HG03064 (cell line): ENCODE measurements at regions not wholly inside any gene's neighbourhood (a gene's known extent, or its start where the extent isn't known, plus 50 kb on each side); places are given as distances from the start of the nearest gene placed in this dataset.

Experiments
- ATAC-seq: cut with Tn5 transposase; IDR thresholded peaks from one replicate; pipeline ENCODE4 v1.9.1; 2021; ENCODE audit warnings: low read depth; ENCODE audit not compliant: unreplicated experiment

DNA sequence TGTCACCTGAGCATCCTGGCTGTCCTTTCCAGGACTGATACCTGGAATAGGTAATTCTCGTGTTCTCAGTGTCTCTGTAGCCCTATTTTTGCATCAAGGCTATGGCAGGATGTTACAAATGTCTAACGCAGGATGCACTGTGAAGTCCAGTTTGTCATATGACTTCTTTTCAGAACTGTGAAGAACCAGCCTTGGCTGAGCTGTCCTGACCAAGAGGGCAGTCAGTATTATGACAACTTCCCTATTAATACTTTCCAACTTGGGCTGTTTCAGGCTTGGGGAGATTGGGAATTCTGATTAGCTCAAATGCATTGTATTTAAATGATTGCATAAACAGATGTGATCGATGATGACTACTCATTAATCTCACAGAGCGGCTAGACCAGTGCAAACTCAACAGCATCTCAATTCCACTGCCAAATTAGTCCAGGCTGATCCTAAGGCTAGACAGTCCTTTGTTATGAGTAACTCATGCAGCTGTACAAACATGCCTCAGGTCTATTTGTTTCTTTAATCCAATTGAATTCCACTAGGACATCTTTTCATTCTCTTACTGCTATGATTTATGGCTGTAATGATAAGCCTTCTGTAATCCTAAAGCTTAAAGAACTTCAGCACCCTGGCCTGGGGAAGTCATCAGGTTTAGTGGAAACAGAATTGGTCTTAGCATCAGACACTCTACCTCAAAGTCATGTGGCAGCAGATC, 331.6 kb downstream of the KCNS3 start:
- no peak for ATAC-seq

DNA sequence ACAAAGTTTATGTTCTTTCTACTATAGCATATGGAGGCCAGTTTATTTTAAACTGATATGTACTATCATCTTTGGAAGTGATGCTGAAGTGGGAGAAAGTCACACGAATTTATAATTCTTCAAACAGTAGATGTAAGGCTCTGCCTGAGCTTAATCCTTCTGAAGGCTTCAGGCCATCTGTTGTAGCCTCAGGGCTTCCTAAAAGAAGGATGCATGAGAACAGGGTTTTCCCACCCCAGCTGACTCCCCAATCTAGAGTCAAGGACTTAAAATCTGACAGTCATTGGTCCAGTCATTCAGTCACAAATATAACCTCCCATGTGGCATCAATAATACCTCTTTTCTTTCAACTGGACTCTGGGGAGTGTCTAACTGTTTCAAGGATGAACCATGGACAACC, 330.5 kb downstream of the KCNS3 start:
- ATAC-seq, result no peak

GRCh38 chr2:18200771-18201170, 322.3 kb downstream of the KCNS3 start:
- ATAC-seq, result no peak

- ATAC-seq, result no peak
Measured at GRCh38 chr2:18198677-18199076, 320.2 kb downstream of the KCNS3 start.

DNA sequence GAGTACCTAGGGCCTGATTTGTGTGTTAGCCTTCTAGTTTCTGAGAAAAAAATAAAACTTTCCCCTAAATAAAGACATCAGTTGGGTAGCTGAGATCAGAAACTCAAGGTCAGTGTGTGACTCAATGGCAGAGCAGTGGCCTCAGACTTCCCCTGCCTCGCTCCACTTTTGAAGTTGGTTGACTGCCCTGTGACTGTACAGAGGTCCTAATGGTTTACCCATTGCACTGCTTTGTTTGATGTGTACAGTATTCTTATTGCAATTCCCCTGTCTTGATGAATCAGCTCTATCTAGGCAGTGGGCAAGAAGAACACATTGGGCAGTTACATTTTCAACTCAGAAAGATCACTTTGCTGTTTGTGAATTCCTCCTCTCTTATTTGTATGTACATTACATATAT, 315.7 kb downstream of the KCNS3 start:
- no peak for ATAC-seq

- no peak for ATAC-seq
Measured at GRCh38 chr2:18186816-18187613, 308.5 kb downstream of the KCNS3 start.

DNA sequence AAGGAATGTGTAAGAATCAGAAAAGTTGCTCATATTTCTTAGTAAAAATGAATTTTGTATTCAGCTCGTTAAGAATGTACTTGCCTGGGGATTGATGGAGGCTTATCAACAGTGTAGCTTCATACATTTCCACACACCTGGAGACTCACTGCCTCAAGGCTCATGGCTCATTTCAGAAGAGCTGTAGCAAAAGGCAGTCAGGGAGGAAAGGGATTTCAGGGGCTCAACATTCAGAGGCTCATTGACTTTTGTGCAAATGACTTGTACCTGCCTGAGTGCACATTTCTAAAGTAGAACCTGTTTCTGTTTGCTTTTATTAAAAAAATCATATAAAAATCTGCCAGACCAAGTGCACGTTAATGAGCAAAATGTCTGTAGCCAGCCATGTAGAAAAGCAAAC, 304.4 kb downstream of the KCNS3 start:
- ATAC-seq, result no peak

DNA sequence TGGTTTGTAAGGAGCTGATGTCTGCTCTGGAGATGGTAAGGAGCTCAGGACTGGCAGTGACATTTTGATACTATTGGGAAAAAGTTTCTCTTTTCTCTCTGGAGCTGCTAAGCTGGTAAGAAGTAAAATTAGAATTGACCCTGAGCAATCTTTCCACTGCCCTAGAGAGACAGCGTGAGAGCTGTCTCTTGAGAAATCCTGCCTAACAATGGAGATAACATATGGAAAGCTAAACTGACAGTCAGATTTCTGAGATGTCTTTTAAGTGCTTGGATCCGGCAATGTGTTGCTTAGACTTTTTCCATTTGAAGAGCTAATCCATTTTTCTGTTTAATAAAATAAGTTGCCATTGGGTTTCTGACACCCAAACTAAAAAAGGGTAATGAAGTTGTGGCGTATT, 302.4 kb downstream of the KCNS3 start:
- no peak for ATAC-seq

DNA sequence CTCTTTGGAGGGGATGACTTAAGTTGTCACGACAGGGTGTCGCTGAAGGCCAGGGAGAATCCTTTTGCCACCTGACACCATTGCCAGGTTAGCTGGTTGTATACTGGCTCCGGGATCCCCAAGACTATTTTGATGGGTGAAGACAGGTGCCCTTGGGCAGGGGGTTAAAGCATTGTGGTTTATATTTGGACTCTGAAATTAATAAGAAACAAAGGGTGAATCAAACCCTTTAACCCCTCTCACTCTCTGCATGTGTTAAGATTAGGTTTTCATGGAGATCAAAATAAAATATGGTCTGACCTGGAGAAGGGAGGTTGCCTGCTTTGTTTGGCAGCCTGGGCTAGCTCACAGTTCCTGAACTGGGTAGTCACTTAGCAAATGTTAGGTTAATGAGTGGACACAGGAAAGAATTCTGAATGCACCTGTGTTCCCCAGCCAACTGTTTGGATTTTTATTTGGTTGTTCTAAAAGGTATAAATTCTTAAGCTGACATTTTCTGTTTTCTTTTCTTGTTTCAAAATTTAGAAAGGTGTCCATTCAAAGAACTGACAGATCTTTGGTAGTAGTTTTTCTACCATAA, 301.7 kb downstream of the KCNS3 start:
- no peak for ATAC-seq

- ATAC-seq, result peak; percentile 95
Measured at GRCh38 chr2:18178736-18179349, 300.4 kb downstream of the KCNS3 start.

DNA sequence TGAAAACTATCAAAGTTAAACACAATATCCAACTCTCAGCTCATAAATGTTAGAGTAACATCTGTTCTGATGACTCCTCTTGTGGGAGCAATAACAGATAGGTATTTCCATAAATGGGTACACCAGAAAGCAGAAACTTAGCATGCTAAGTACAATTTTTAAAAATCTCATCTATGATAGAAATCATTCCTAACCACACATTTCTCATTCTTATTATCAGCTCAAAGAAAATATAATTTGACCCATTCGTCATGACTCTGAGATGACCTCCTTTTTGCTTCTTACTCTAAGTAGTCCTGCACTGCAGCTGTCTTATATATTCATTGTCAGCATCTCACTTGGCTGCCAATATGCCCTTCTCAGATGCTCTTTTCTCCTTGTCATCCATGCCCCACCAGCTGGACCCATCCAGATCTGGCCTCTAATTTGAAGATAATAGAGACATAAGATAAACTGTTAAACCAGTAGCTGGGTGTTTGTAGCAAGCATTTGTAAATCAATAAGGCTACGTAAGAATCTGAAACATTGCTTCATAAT, 298.3 kb downstream of the KCNS3 start:
- ATAC-seq, result no peak

DNA sequence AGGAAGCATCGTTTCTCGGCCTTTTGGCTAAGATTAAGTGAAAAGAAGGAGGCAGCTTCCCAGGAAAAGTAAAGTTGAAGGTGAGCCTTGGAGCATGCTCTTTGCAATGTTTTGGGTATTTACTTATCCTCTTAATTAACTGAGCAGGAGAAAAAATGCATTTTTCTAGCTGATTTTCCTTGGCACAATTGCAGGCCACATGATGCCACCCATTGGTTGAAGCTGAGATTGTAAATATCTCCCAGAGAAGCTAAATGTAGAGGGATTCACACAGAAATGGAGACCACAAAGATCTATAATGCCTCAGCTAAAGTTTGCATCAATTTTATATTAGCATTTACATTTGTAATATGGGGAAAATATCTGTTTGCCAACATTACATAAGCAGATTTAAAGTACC, 294.1 kb downstream of the KCNS3 start:
- ATAC-seq, result no peak

GRCh38 chr2:18171191-18172139, 293.0 kb downstream of the KCNS3 start:
- ATAC-seq, result no peak

DNA sequence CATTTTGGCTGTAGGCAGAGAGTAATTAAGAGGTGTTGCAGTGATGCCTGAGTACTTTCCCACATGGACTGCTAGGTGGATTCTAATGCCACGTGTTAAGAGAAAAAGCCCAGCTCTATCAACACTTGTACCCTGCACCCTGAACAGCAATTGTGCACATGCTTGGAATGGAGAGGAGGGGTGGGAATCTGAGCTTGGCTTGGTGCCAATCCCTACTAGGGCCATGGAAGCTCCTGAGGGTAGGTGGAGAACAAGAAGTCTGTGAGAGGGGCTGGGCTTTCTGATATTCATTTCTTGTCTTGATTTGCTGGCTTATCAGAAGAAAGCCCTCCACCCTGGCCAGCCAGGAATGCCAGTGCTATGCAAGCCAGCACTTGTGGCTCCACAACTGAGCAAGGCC, 292.2 kb downstream of the KCNS3 start:
- ATAC-seq, result no peak

DNA sequence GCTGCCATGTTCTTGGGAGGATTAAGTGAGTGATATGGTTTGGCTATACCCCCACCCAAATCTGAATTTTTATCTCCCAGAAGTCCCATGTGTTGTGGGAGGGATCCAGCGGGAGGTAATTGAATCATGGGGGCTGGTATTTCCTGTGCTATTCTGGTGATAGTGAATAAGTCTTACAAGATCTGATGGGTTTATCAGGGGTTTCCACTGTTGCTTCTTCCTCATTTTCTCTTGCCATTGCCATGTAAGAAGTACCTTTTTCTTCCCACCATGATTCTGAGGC, 291.4 kb downstream of the KCNS3 start:
- no peak for ATAC-seq

DNA sequence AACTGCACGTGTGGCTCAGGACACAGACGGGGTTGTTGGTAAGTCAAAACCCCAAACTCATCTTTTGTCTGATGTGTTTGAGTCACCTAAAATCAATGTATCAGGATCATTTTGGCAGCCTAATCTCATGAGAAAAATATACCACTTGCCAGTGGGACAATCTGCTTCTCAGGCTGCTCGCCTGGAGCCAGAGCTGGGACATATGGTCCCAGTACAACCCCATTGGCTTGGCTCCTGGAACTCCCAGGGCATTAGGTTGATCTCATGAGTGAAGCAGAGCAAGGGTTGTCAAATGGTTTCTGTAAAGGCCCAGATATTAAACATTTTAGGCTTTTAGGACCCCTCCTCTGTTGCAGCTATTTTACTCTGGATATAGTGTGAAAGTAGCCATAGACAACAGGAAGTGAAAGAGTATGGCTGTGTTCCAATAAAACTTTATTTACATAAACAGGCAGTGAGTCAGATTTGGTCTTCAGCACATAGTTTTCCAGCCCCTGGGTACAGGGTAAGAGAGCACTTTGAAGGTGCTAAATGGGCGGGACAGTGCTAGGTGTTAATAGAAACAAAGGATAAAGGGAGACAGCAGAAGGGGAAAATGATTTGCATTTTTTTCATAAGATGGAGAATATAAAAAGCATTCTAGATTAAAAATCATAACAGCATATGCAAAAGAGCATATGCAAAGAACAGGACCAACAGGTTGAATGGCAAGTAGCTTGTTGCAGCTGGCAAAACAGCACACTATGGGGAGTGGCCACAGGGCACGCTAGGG, 290.8 kb downstream of the KCNS3 start:
- no peak for ATAC-seq

GRCh38 chr2:18167871-18168270, 289.4 kb downstream of the KCNS3 start:
- no peak for ATAC-seq

DNA sequence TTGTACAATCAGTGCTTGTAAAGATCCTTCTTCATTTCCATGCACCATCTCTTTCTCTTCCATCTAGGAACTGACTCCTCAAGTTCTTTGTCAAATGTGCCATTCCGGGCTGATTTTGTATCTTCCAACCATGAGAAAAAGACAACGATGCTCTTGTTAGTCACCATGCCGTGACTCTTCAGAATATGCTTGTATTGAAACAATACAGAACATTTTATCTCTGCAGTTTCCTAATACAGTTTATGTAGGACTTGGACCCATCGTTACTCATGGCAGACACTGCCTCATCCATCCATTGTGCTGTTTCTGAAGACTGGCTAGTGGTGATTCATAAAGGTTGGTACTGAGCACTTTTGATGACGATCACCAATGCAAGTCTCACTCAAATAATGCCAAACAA, 283.2 kb downstream of the KCNS3 start:
- no peak for ATAC-seq

- no peak for ATAC-seq
Measured at GRCh38 chr2:18159896-18160295, 281.4 kb downstream of the KCNS3 start.

DNA sequence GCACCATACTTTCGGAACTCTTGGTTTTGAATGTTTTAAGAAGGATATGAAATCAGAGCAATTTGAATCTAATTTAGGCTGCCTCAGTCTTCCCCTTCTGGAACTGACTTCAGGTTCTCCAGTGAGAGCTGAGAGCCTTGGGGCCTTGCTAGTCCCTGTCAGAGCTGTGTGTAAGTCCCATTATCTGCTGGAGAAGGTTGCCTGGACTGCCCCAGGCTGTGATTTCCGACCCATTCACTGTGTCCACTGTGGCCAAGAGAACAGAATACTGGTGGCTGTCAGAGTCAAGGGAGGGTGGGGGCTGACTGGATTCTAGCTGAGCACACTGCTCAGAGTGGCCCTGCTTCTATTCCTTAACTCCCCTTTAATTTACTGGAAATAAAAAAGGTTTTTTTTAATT, 278.0 kb downstream of the KCNS3 start:
- no peak for ATAC-seq
